Hepatocyte (in vitro differentiated cells): ENCODE measurements at regions not wholly inside any gene's neighbourhood (a gene's known extent, or its start where the extent isn't known, plus 50 kb on each side); places are given as distances from the start of the nearest gene placed in this dataset.
A peak's percentile ranks its signal among the peaks of the same experiment; 100 is the strongest.

Experiments
- DNase-seq: peaks from one replicate; pipeline ENCODE4 v3.0.0-alpha.2; 2016; ENCODE audit warnings: low spot score
- H2AFZ ChIP-seq: fragments of 200-600 bp; sonication (generic); 2 replicates; pipeline ENCODE4 v1.6.0; 2016; ENCODE audit warnings: antibody characterized with exemption, mild to moderate bottlenecking
- H3K27ac ChIP-seq: fragments of 200-600 bp; sonication (generic); 2 replicates; pipeline ENCODE4 v1.5.1; 2016; ENCODE audit warnings: mild to moderate bottlenecking
- H3K27me3 ChIP-seq: fragments of 200-600 bp; sonication (generic); 2 replicates; pipeline ENCODE4 v1.6.1; 2016
- H3K36me3 ChIP-seq: fragments of 200-600 bp; sonication (generic); replicated peaks from 2 replicates; pipeline ENCODE4 v1.5.1; 2016; ENCODE audit warnings: low read depth; ENCODE audit not compliant: insufficient read depth
- H3K4me1 ChIP-seq: fragments of 200-600 bp; sonication (generic); 2 replicates; pipeline ENCODE4 v1.5.1; 2016; ENCODE audit warnings: mild to moderate bottlenecking, moderate library complexity; ENCODE audit not compliant: insufficient read depth
- H3K4me2 ChIP-seq: fragments of 200-600 bp; sonication (generic); 2 replicates; pipeline ENCODE4 v1.6.0; 2016
- H3K4me3 ChIP-seq: fragments of 200-600 bp; sonication (generic); 2 replicates; pipeline ENCODE4 v1.5.1; 2016; ENCODE audit warnings: mild to moderate bottlenecking
- H3K79me2 ChIP-seq: fragments of 200-600 bp; sonication (generic); 2 replicates; pipeline ENCODE4 v1.6.0; 2017; ENCODE audit warnings: mild to moderate bottlenecking
- H3K9me2 ChIP-seq: fragments of 200-600 bp; sonication (generic); replicated peaks from 2 replicates; pipeline ENCODE4 v1.6.0; 2017; ENCODE audit warnings: mild to moderate bottlenecking; ENCODE audit not compliant: insufficient read depth
- H3K9me3 ChIP-seq: fragments of 200-600 bp; sonication (generic); 2 replicates; pipeline ENCODE4 v1.5.1; 2016; ENCODE audit warnings: low read depth, mild to moderate bottlenecking
- H4K20me1 ChIP-seq: fragments of 200-600 bp; sonication (generic); 2 replicates; pipeline ENCODE4 v1.6.0; 2016; ENCODE audit warnings: mild to moderate bottlenecking; ENCODE audit not compliant: insufficient read depth, poor library complexity, severe bottlenecking
- CTCF ChIP-seq: fragments of 200-600 bp; sonication (generic); IDR thresholded peaks from 2 replicates; pipeline ENCODE4 v1.5.1; 2016; ENCODE audit warnings: antibody characterized with exemption, mild to moderate bottlenecking; ENCODE audit not compliant: poor library complexity
- EZH2 ChIP-seq: fragments of 200-600 bp; sonication (generic); IDR thresholded peaks from 2 replicates; pipeline ENCODE4 v1.6.1; 2016; ENCODE audit warnings: antibody characterized with exemption, mild to moderate bottlenecking, borderline replicate concordance
- EZH2phosphoT487 ChIP-seq: fragments of 200-600 bp; sonication (generic); IDR thresholded peaks from one replicate; pipeline ENCODE4 v1.6.1; 2018; ENCODE audit warnings: antibody characterized with exemption, mild to moderate bottlenecking, low read depth, moderate library complexity; ENCODE audit not compliant: unreplicated experiment, severe bottlenecking
- WGBS: methylation state at CpG from one replicate; pipeline ENCODE4 v1.1.6; 2016; ENCODE audit warnings: low lambda C conversion rate; ENCODE audit errors: missing lambda C conversion rate; 5-methylcytosine and 5-hydroxymethylcytosine counted together

GRCh38 chr5:3701694-3702093 lies 106.1 kb downstream of the IRX1 start:
- Histone ChIP-seq H3K36me3 (no peaks in the 10 kb centered on the region), H3K27ac (no peak overlapping the region), H2AFZ (no peak overlapping the region), H3K4me1 (no peaks in the 10 kb centered on the region), H3K9me3 (no peaks in the 10 kb centered on the region), H3K4me3 (no peak overlapping the region), H3K79me2 (no peaks in the 10 kb centered on the region), H4K20me1 (no peaks in the 10 kb centered on the region), H3K9me2 (no peaks in the 10 kb centered on the region), H3K4me2 (no peak overlapping the region), H3K27me3 (no peaks in the 10 kb centered on the region)
- TF ChIP-seq EZH2: no peak
- TF ChIP-seq CTCF: no peak
- TF ChIP-seq EZH2phosphoT487: no peak
- DNase-seq: no peak
- 67% methylated on average over 4 of the region's 4 CpGs for WGBS

GRCh38 chr5:3704661-3705060 lies 109.0 kb downstream of the IRX1 start:
- Histone ChIP-seq H3K27ac (no peak overlapping the region), H3K9me3 (no peaks in the 10 kb centered on the region), H3K79me2 (no peaks in the 10 kb centered on the region), H3K36me3 (no peaks in the 10 kb centered on the region), H3K27me3 (peaks cover 3% of the 10 kb centered on the region), H3K4me1 (no peaks in the 10 kb centered on the region), H4K20me1 (no peaks in the 10 kb centered on the region), H3K9me2 (no peaks in the 10 kb centered on the region), H3K4me3 (no peak overlapping the region), H2AFZ (no peak overlapping the region), H3K4me2 (no peak overlapping the region)
- no peak for DNase-seq
- TF ChIP-seq EZH2phosphoT487: no peak

GRCh38 chr5:3709068-3709716 lies 113.6 kb downstream of the IRX1 start:
- Histone ChIP-seq H3K36me3 (no peaks in the 10 kb centered on the region), H2AFZ (no peak overlapping the region), H3K27me3 (peaks cover 3% of the 10 kb centered on the region), H3K27ac (no peak overlapping the region), H3K4me2 (peak overlapping the region; percentile 29), H3K9me3 (no peaks in the 10 kb centered on the region), H3K4me3 (no peak overlapping the region), H4K20me1 (no peaks in the 10 kb centered on the region), H3K4me1 (no peaks in the 10 kb centered on the region), H3K9me2 (no peaks in the 10 kb centered on the region), H3K79me2 (no peaks in the 10 kb centered on the region)
- no peak for DNase-seq
- no peak for TF ChIP-seq EZH2
- no peak for TF ChIP-seq CTCF
- no peak for TF ChIP-seq EZH2phosphoT487
- WGBS: 54% methylated on average over 11 of the region's 11 CpGs

- H3K9me2 ChIP-seq: no peaks in the 10 kb centered on the region
- H2AFZ ChIP-seq: no peak overlapping the region
- peaks cover 3% of the 10 kb centered on the region for H3K27me3 ChIP-seq
- H3K79me2 ChIP-seq: no peaks in the 10 kb centered on the region
- H4K20me1 ChIP-seq: no peaks in the 10 kb centered on the region
- H3K4me1 ChIP-seq: no peaks in the 10 kb centered on the region
- H3K9me3 ChIP-seq: no peaks in the 10 kb centered on the region
- no peak overlapping the region for H3K4me2 ChIP-seq
- WGBS: 72% methylated on average over 10 of the region's 10 CpGs
- TF ChIP-seq CTCF: no peak
- no peak for TF ChIP-seq EZH2
- TF ChIP-seq EZH2phosphoT487: no peak
- H3K36me3 ChIP-seq: no peaks in the 10 kb centered on the region
- H3K4me3 ChIP-seq: no peak overlapping the region
- H3K27ac ChIP-seq: no peak overlapping the region
- no peak for DNase-seq
Measured at GRCh38 chr5:3709717-3710348, 114.2 kb downstream of the IRX1 start.
